GM19240 (cell line): ENCODE measurements at regions not wholly inside any gene's neighbourhood (a gene's known extent, or its start where the extent isn't known, plus 50 kb on each side); places are given as distances from the start of the nearest gene placed in this dataset.
"Not testable (repeated sequence)": the region's sequence is repeated elsewhere in the genome, so short reads cannot be mapped to it uniquely, and the experiment has no call there.

Experiments
- DNase-seq: peaks from one replicate; pipeline ENCODE4 v3.0.0; 2011; ENCODE audit warnings: low spot score; ENCODE audit not compliant: insufficient read length

- no peak for DNase-seq
Measured at GRCh38 chr5:166898166-166898565, 1393.3 kb upstream of the WWC1 start.

DNA sequence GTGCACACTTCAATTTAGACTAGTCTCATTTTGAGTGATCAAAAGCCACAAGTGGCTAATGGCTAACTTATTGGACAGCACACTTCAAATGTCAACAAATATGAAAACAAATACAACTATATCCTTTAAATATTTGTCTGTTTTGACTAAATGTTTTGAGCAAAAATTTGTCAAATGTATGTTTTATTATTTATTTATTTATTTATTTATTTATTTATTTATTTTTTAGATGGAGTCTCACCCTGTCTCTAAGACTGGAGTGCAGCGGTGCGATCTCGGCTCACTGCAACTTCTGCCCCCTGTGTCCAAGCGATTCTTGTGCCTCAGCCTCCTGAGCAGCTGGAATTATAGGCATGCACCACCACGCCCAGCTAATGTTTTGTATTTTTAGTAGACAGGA is 1392.1 kb upstream of the WWC1 start:
- DNase-seq, result no peak

DNA sequence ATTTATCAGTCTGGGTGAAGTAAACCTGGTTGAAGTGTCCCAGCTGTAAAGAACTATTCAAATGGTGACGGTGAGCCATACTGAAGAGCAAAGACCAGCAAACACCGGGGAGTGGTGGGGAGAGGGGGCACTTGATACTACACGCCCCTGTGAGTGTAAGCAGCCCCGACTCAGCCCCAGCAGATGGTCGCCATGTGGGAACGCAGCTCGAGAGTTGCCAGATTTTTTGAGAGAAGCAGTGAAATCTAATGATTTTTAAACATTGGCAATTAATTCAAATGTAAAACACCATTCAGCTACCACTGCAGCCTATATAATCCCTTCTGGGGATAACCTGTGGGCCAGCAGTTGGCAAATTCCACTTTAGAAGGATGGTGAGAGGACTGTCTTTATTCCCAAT is 1386.9 kb upstream of the WWC1 start:
- no peak for DNase-seq

DNA sequence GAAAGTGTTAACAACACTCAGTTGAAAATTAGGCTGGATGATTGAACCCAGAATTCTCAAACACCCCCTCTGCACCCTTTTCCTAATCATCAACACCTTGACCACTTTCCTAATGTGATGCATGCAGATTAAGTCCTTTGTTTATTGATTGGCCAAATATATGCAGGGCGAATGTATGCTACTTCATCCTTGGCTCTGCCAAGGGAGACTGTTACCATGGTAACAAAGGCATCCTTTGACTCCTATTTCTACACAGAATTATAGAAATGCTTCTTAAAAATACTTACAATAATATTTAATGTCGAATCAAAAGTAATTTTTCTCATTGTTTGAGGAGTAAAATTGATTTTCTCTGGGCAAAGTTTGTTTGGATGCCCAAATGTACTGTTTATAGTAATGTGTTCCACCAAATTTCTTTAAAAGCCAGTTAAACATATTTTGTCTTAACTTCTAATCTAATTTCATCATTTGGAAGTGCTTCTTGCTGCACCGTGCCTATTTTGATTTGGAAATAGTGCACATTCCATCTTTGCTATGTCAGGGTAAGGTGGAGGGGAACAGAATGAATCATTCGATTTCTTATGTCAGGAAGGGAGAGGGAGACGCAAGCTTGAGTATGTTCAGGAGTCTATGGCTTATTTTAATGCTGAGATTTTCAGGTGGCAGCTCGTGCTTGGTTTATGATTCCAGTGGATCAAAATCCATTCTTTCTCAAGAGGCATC is 1384.3 kb upstream of the WWC1 start:
- no peak for DNase-seq

DNA sequence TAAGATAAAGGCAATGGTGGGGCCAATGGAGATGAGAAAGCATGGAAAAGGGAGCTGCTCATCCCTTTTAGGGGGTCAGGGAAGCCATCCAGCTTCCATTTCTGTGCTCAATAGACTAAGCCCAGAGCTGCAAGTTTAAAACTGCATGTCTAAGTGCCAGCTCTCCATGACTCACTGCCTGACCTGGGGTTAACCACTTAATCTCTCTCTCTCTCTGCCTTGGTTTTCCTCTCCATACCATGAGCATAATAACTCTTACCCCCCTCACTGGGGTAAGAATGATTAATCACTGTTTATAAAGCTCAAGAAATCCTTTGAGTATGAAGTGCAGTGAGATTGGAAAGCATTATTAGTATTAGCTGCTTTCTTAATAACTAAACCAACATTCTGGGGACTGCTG is 1382.4 kb upstream of the WWC1 start:
- DNase-seq, result no peak

DNA sequence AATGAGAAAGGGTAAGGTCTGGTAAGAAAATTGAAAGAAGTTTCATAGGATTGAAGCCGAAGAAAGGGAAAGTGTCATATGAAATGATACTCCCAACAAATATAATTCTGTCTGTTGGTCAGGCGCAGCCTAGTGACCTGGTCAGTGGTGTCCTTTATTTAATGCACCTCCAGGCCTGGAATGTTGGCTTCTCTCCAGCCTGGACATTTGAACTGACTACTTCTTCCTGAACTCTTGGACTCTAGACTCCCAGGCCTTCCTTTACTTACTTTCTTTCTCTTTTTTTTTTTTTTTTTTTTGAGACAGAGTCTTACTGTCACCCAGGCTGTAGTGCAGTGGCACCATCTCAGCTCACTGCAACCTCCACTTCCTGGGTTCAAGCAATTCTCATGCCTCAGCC is 1381.5 kb upstream of the WWC1 start:
- no peak for DNase-seq

GRCh38 chr5:166910995-166911394 is 1380.5 kb upstream of the WWC1 start:
- DNase-seq, result no peak

DNA sequence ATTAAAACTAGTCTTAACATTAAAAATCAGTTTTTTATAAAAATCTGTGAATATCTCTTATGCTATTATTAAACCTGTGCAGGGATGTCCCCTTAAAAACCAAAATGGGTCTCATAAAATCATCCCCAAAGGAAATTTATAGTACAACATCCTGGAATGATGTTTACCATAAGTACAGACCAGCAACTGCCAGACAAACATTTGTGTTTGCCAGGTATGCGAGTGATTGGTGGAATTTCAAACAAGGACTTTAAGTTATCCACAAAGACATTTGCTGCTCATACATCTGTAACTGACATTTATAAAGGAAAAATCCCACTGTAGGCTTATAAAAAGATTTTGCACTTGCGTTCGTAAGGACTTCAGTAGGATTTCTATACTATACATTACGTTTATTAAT is 1375.4 kb upstream of the WWC1 start:
- DNase-seq, result no peak

- no peak for DNase-seq
Measured at GRCh38 chr5:166926138-166926537, 1365.3 kb upstream of the WWC1 start.

DNA sequence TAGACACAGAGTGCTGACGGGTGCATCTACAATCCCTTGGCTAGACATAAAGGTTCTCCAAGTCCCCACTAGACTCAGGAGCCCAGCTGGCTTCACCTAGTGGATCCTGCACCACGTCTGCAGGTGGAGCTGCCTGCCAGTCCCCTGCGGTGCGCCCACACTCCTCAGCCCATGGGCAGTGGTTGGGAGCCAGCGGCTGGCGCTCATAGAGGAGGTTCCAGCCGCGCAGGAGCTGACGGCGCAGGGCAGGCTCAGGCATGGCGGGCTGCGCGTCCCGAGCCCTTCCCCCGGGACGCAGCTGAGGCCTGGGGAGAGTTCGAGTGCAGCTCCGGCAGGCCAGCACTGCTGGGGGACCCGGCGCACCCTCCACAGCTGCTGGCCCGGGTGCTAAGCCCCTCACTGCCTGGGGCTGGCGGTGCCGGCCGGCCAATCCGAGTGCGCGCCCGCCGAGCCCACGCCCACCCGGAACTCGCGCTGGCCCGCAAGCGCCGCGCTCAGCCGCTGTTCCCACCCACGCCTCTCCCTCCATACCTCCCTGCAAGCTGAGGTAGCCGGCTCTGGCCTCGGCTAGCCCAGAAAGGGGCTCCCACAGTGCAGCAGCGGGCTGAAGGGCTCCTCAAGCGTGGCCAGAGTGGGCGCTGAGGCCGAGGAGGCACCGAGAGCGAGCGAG is 1364.5 kb upstream of the WWC1 start:
- not testable (repeated sequence) for DNase-seq

GRCh38 chr5:166936351-166936750 is 1355.1 kb upstream of the WWC1 start:
- no peak for DNase-seq

DNA sequence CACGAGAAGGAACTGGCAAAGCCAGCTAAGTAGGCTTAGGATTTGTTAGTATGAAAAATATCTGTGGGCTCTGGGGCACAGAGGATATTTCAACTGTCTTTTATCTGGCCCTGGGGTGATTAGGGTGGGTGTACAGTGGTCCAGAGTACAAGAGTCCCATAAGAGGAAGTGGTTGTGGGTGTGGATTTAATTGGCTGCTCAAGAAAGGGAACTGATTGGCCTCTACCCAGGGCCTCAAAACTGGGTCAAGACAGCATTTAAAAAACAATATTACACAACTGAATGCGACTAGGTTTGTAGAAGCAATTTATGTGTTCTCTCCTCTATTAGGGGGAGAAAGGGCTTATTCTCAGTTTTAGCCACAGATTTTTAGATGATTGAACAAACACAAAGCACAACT is 1353.4 kb upstream of the WWC1 start:
- DNase-seq, result no peak

DNA sequence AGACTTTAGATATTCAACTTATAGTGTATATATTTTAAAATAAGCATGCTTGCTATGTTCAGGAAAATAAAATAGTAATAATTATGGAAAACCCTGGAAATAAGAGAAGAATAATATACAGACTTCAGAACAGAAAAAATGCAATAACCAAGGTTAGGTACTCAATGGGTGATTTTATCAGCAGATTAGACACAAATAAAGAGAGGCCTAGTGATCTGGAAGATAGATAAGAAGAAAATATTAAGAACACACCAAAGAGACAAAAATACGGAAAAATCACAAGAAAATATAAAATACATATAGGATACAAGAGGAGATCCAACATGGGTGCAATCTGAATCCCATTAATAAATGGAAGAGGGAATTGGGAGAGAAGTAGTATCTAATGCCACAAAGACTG is 1348.5 kb upstream of the WWC1 start:
- DNase-seq, result no peak

- no peak for DNase-seq
Measured at GRCh38 chr5:166947045-166947444, 1344.4 kb upstream of the WWC1 start.

DNA sequence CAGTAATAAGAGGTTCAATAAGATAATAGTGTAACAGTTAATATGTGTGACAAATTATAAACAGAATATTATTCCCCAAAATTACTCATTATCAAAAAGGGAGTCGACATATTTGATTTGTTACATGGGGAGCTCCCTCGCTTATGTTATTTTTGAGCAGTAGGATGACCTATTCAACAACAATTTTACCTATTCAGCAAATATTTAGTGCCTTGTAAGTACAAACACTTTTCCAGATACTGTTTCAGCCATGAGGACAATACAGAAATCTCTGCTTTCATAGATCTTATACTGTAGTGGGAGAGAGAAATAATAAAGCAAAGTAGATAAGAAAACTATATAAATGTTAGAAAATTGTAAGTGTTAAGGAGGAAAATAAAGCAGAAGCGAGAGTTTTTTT is 1342.8 kb upstream of the WWC1 start:
- no peak for DNase-seq

DNA sequence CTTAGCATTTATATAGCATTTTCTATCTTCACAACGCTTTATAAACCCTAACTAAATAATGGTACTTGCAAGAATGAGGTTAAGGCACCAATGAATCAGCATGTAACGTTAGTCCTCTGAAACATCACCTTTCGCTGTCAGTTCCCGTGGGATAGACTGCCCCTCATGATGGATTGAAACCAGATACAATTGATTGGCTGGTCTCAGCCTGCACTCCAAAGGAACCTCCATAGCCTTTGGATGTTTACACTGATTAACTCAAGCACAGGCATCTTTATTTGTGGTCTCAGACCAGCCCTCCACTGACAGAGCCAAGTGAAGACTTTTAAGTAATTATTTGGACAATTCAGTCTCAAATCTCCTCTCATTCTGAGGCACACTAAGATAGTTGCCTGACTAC is 1339.4 kb upstream of the WWC1 start:
- no peak for DNase-seq

GRCh38 chr5:166957782-166958181 is 1333.7 kb upstream of the WWC1 start:
- DNase-seq, result no peak

DNA sequence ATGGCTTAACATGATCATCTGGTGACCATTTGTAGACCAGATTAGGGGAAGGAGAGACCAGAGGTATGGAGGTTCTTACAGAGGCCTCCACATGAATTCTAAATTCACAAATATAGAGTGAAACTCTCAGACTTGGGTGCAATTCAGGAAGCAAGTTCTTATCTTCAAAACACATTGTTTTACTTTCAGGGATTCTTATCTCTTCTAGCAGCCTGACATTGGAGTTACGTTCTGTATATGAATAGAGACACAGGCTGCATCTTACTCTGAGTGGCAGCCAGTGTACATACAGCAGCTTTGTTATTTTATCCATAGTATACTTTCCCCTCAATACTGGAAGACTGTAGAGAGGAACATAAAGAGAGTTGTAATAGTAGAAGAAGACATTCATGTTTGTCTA is 1331.7 kb upstream of the WWC1 start:
- DNase-seq, result no peak

DNA sequence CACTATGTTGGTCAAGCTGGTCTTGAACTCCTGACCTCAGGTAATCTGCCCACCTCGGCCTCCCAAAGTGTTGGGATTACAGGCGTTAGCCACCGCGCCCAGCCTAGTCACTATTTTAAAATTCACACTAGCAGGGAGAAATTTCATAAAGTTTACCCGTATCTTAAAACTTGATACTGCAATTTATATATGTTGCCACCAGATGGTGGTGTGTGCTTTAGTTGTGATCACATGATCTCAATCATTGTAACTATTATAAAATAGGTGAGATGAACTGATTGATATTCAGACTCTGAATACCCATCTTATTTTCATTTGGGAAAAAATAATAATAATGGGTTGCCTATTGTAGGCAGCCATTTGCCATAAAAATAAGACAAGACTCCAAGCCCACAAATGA is 1330.4 kb upstream of the WWC1 start:
- DNase-seq, result no peak

- no peak for DNase-seq
Measured at GRCh38 chr5:166961913-166962312, 1329.5 kb upstream of the WWC1 start.

- no peak for DNase-seq
Measured at GRCh38 chr5:166962461-166962860, 1329.0 kb upstream of the WWC1 start.

GRCh38 chr5:166963596-166963995 is 1327.8 kb upstream of the WWC1 start:
- no peak for DNase-seq

DNA sequence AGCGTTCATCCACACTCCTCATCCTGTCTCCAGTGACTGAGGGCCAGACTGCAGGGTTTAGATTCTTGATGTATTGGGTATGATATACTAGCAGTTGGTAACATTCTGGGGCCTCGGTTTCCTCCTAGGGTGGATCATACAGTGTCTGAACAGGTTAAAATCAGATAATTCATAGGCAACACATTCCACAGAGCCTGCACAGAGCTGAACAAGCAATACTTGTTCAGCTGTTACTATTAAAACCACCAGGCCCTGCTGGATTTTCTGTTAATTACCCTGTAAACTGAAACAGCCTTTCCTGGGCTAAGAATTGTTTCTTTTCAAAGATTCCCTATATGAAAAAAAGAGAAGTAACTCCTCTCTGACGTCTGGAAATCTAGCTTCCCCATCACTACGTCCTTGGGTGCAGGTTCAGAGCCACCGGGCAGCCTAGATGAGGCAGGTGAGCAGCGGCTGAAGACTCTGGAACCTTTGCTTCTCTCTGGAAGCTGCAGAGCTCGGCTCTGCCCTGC is 1313.5 kb upstream of the WWC1 start:
- DNase-seq, result no peak
